Activated CD4-positive, alpha-beta memory T cell treated with anti-CD3 and anti-CD28 coated beads for 36 hours (primary cell): ENCODE measurements at regions not wholly inside any gene's neighbourhood (a gene's known extent, or its start where the extent isn't known, plus 50 kb on each side); places are given as distances from the start of the nearest gene placed in this dataset.

ENCODE experiments used
- CTCF ChIA-PET: fragments of 350-600 bp; sonication (Branson Sonifier 250); formaldehyde crosslinking; loops from one replicate; lab custom pipeline; 2021; ENCODE audit warnings: antibody characterized with exemption, inconsistent platforms; lab: Charles Lee
- POLR2A ChIA-PET: fragments of 350-600 bp; sonication (Branson Sonifier 250); formaldehyde crosslinking; loops from one replicate; lab custom pipeline; 2021; ENCODE audit warnings: antibody characterized with exemption; lab: Charles Lee
- DNase-seq: peaks from one replicate; pipeline ENCODE4 v3.0.0-alpha.2; 2020
- H3K27ac Mint-ChIP-seq: one replicate; pipeline ENCODE4 v1.8.0; 2021; ENCODE audit warnings: mixed read lengths
- H3K27me3 Mint-ChIP-seq: one replicate; pipeline ENCODE4 v1.8.0; 2021; ENCODE audit warnings: mixed read lengths
- H3K36me3 Mint-ChIP-seq: one replicate; pipeline ENCODE4 v1.8.0; 2021; ENCODE audit warnings: mixed read lengths
- H3K4me1 Mint-ChIP-seq: one replicate; pipeline ENCODE4 v1.8.0; 2021; ENCODE audit warnings: low read depth, mixed read lengths
- H3K4me3 Mint-ChIP-seq: one replicate; pipeline ENCODE4 v1.8.0; 2021; ENCODE audit warnings: mild to moderate bottlenecking, mixed read lengths
- H3K9me3 Mint-ChIP-seq: one replicate; pipeline ENCODE4 v1.8.0; 2021; ENCODE audit warnings: mixed read lengths
- intact Hi-C: fragments of 100-400 bp; cut with micrococcal nuclease; formaldehyde crosslinking; loops from one replicate; pipeline ENCODE4 v1.15.1; 2023

DNA sequence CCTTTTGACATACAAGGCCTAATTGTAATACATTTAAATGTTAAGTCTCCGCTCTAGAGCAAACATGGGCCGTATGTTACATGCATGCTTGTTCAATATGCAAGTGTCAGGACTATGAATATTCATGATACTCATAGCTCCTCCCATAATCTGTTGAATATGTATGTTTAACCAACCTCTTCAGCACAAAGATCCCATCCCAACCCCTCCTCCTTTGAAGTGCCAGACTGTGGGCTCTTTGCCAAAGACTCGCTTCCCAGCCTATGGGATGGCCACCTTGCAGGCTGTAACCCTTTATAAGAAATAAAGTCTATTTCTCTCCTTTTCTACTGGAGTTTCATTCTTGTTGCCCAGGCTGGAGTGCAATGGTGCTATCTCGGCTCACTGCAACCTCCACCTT, 156.2 kb downstream of the ABCC12 start:
- intact Hi-C loops, result no loop called here
- no peak for DNase-seq
- H3K9me3 Mint-ChIP-seq, result no peaks in the 10 kb centered on the region
- ChIA-PET POLR2A (no interaction called here), CTCF (no interaction called here)
- H3K27ac Mint-ChIP-seq, result no peak overlapping the region
- no peaks in the 10 kb centered on the region for H3K4me1 Mint-ChIP-seq
- no peaks in the 10 kb centered on the region for H3K36me3 Mint-ChIP-seq
- H3K4me3 Mint-ChIP-seq, result no peak overlapping the region
- H3K27me3 Mint-ChIP-seq, result peaks cover 3% of the 10 kb centered on the region

DNA sequence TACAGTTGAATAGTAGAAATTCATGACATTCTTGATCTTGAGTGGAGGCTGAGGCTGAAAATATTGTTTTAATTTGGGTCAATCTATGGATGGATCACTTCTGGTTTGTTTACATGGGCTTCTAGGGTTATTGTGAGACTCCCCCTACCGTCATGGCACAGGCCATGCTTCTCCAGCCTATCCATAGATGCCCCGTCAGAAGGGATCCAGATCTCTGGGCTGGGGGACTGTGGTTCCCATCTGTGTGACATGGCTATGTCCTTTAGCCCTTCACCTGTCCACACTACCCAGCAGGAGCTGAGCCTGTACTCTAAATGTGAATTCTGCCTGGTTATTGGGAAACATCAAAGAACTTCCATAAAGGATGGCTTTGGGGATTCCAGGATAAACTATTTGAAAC, 160.4 kb downstream of the ABCC12 start:
- H3K9me3 Mint-ChIP-seq, result peaks cover 7% of the 10 kb centered on the region
- no peaks in the 10 kb centered on the region for H3K4me1 Mint-ChIP-seq
- intact Hi-C loops, result no loop called here
- ChIA-PET CTCF (no interaction called here), POLR2A (no interaction called here)
- H3K27ac Mint-ChIP-seq, result no peak overlapping the region
- no peak for DNase-seq
- H3K27me3 Mint-ChIP-seq, result peaks cover 5% of the 10 kb centered on the region
- H3K4me3 Mint-ChIP-seq, result no peak overlapping the region
- H3K36me3 Mint-ChIP-seq, result no peaks in the 10 kb centered on the region

DNA sequence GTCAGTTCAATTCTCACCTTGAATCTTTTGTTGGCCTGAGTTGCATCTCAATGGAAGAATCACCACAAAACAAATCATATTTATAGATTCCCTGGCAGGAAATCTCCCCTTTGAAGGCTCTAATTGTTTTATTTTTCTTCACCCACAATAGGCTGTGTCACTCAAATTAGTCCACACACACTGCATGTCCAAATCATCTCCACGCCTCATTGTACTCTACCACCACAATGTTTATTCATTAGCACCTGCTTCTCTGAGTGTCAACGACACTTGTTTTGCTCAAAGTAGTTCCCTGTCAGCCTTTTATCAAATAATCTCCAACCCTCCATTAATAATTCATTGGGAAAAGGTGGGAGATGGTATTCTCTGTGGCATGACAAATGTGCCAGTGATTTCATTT, 164.3 kb downstream of the ABCC12 start:
- intact Hi-C loops, result no loop called here
- Mint-ChIP-seq H3K4me3 (no peak overlapping the region), H3K4me1 (no peaks in the 10 kb centered on the region), H3K36me3 (no peaks in the 10 kb centered on the region), H3K27me3 (peaks cover 5% of the 10 kb centered on the region), H3K9me3 (peaks cover 11% of the 10 kb centered on the region), H3K27ac (no peak overlapping the region)
- CTCF ChIA-PET, result no interaction called here
- POLR2A ChIA-PET, result no interaction called here
- DNase-seq, result no peak

- POLR2A ChIA-PET, result no interaction called here
- DNase-seq, result no peak
- Mint-ChIP-seq H3K4me3 (no peak overlapping the region), H3K4me1 (no peaks in the 10 kb centered on the region), H3K36me3 (no peaks in the 10 kb centered on the region), H3K27me3 (peaks cover 5% of the 10 kb centered on the region), H3K9me3 (peaks cover 11% of the 10 kb centered on the region), H3K27ac (no peak overlapping the region)
- intact Hi-C loops, result no loop called here
- CTCF ChIA-PET, result no interaction called here
Measured at GRCh38 chr16:47990676-47991075, 165.1 kb downstream of the ABCC12 start.

DNA sequence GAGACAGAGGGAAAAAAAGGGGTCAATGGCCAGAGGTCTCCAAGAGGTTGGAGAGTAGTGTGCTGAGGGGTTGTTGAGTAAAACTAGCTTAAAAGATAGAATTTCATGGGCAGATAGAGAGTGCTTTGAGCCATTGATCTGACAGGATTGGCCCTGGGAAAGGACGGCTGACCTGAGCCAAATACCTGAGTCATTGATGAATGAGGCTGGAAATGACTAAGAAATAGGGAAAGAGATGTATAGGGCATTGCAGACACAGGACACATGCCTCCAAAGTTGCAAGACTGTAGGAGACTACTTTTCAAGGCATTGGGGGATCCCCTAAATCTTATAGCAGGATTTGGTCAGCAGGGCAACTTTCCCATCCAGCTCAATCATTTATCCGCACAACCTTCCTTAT, 168.7 kb downstream of the ABCC12 start:
- Mint-ChIP-seq H3K9me3 (peaks cover 11% of the 10 kb centered on the region), H3K27ac (no peak overlapping the region)

DNA sequence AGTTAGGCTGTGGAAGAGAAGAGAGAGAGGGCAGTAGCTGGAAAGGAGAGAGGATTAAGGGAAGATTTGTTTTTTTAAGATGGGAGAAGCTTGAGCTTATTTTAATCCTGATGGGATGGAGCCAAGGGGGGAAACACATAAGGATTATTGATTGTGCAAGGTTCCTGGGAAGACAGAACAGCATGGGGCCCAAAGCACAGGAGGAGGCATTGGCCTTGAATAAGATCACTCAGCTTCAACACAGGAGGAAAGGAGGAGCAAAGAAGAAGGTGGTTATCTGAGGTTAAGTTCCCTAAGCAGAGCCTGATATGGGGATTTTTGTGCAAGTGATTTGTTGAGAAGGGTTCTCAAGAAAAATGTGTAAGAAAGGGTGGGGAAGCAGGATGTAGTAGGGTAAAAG, 169.8 kb downstream of the ABCC12 start:
- no peak for DNase-seq
- Mint-ChIP-seq H3K4me3 (no peak overlapping the region), H3K4me1 (no peaks in the 10 kb centered on the region), H3K36me3 (no peaks in the 10 kb centered on the region), H3K9me3 (peaks cover 11% of the 10 kb centered on the region), H3K27ac (no peak overlapping the region), H3K27me3 (peaks cover 4% of the 10 kb centered on the region)
- ChIA-PET CTCF (no interaction called here), POLR2A (no interaction called here)
- intact Hi-C loops, result no loop called here

More for the DNA sequence above, 168.7 kb downstream of the ABCC12 start:
- POLR2A ChIA-PET, result no interaction called here
- no peak for DNase-seq
- CTCF ChIA-PET, result no interaction called here
- no peak overlapping the region for H3K4me3 Mint-ChIP-seq
- H3K4me1 Mint-ChIP-seq, result no peaks in the 10 kb centered on the region
- no peaks in the 10 kb centered on the region for H3K36me3 Mint-ChIP-seq
- intact Hi-C loops, result no loop called here
- H3K27me3 Mint-ChIP-seq, result peaks cover 5% of the 10 kb centered on the region

GRCh38 chr16:47984669-47985068, 171.1 kb downstream of the ABCC12 start:
- H3K4me3 Mint-ChIP-seq, result no peak overlapping the region
- intact Hi-C loops, result no loop called here
- peaks cover under 1% of the 10 kb centered on the region for H3K9me3 Mint-ChIP-seq
- DNase-seq, result no peak
- no peaks in the 10 kb centered on the region for H3K4me1 Mint-ChIP-seq
- CTCF ChIA-PET, result no interaction called here
- POLR2A ChIA-PET, result no interaction called here
- H3K27ac Mint-ChIP-seq, result no peak overlapping the region
- H3K36me3 Mint-ChIP-seq, result no peaks in the 10 kb centered on the region
- H3K27me3 Mint-ChIP-seq, result peaks cover 4% of the 10 kb centered on the region

DNA sequence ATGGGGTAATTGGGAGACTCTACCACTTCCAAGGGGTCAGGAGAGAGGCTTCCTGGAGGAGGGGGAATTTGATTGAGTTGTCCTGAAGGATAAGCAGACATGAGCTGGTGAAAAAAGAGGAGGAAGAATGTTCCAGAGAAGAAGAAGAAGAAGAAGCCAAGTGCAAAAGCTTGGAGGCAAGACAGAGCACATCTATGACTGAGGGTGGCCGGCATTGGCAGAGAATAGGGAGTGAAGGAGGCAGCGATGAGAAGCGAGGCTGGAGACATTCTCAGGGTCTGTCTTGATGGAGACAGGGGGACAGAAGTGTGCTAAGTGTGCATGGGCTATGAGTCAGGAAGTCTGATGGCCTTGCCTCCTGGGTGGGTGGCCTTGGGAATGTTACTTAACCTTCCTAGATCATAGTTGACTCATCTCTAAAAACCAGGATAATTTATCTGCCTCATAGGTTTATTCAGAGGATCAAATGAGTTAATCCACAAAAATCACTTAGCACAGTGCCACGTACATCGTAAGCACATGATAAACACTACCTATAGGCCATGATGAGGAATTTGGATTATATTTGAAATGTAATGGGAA, 171.7 kb downstream of the ABCC12 start:
- intact Hi-C loops, result no loop called here
- Mint-ChIP-seq H3K27me3 (peaks cover 4% of the 10 kb centered on the region), H3K27ac (no peak overlapping the region), H3K4me1 (no peaks in the 10 kb centered on the region), H3K9me3 (no peaks in the 10 kb centered on the region), H3K4me3 (no peak overlapping the region), H3K36me3 (no peaks in the 10 kb centered on the region)
- ChIA-PET CTCF (no interaction called here), POLR2A (no interaction called here)
- DNase-seq, result no peak

DNA sequence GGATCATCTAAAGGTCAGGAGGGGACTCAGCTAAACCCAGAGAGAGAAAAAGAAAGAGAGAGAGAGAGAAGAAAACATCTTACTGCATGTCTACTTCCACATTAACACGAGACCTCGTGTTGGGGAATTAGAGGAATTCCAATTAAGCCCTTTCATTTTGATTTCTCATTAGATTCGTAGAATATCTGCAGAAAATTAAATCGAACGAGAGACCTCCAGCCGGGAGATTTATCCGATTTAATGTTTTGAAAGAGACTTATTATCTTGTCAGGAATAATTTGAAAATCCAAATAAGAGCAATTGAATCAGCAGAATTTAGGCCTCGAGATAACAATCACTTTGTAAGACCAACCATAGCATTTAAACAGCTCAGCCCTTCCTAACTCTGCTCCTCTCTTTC, 175.6 kb downstream of the ABCC12 start:
- CTCF ChIA-PET, result no interaction called here
- Mint-ChIP-seq H3K4me3 (no peak overlapping the region), H3K9me3 (no peaks in the 10 kb centered on the region), H3K4me1 (no peaks in the 10 kb centered on the region), H3K27ac (no peak overlapping the region), H3K36me3 (no peaks in the 10 kb centered on the region), H3K27me3 (peaks cover 2% of the 10 kb centered on the region)
- no peak for DNase-seq
- intact Hi-C loops, result no loop called here
- POLR2A ChIA-PET, result no interaction called here

- H3K36me3 Mint-ChIP-seq, result no peaks in the 10 kb centered on the region
- no peak overlapping the region for H3K27ac Mint-ChIP-seq
- no peaks in the 10 kb centered on the region for H3K4me1 Mint-ChIP-seq
- no peak overlapping the region for H3K4me3 Mint-ChIP-seq
- DNase-seq, result no peak
- POLR2A ChIA-PET, result no interaction called here
- CTCF ChIA-PET, result interaction anchor here (0.6 kb wide), 1 partner anchor 330 kb away, joined by 6 read pairs; no protein-coding TSS in a partner anchor
- H3K27me3 Mint-ChIP-seq, result peaks cover 2% of the 10 kb centered on the region
- no peaks in the 10 kb centered on the region for H3K9me3 Mint-ChIP-seq
- intact Hi-C loops, result no loop called here
Measured at GRCh38 chr16:47979616-47980182, 176.1 kb downstream of the ABCC12 start.

- no peaks in the 10 kb centered on the region for H3K4me1 Mint-ChIP-seq
- DNase-seq, result no peak
- intact Hi-C loops, result no loop called here
- H3K27ac Mint-ChIP-seq, result no peak overlapping the region
- no peaks in the 10 kb centered on the region for H3K36me3 Mint-ChIP-seq
- peaks cover 2% of the 10 kb centered on the region for H3K27me3 Mint-ChIP-seq
- no peak overlapping the region for H3K4me3 Mint-ChIP-seq
- ChIA-PET POLR2A (no interaction called here), CTCF (interaction anchor here (0.6 kb wide), 1 partner anchor 330 kb away, joined by 6 read pairs; no protein-coding TSS in a partner anchor)
- H3K9me3 Mint-ChIP-seq, result no peaks in the 10 kb centered on the region
Measured at GRCh38 chr16:47979164-47979520, 176.7 kb downstream of the ABCC12 start.

DNA sequence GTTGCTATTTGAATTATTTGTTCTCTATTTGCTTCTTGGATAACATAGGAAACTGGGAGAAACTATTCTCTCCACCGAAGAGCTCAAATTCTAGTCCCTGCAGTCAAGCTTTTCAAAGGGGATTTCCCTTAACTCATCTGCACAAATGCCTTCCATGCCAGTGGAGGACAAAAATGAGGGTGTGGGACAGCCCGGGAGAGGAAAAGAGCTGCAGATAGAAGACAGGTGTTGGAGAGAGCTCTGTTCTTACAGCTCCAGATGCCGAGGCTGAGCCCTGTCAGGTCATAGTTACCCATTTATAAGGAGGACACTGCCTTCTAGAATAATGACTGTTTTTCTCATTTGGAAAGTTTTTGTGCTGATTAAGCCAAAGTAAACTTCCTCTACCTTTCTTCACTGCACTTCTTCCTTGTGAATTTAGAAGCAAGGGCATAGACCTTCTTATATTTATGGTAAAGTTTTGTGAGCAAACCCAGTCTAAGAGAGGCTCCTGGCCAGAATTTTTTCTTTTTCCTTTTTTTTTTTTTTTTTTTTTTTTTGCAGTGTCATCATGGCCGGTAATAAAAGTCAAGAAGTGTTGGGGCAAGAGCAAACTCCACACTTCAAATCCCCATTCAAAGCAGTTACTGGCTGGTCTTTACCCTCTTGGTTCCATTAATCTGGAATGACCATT, 177.2 kb downstream of the ABCC12 start:
- H3K9me3 Mint-ChIP-seq, result no peaks in the 10 kb centered on the region
- H3K27ac Mint-ChIP-seq, result no peak overlapping the region
- H3K27me3 Mint-ChIP-seq, result no peaks in the 10 kb centered on the region
- ChIA-PET CTCF (no interaction called here), POLR2A (no interaction called here)
- H3K4me3 Mint-ChIP-seq, result no peak overlapping the region
- H3K36me3 Mint-ChIP-seq, result no peaks in the 10 kb centered on the region
- no peaks in the 10 kb centered on the region for H3K4me1 Mint-ChIP-seq
- DNase-seq, result no peak
- intact Hi-C loops, result no loop called here

DNA sequence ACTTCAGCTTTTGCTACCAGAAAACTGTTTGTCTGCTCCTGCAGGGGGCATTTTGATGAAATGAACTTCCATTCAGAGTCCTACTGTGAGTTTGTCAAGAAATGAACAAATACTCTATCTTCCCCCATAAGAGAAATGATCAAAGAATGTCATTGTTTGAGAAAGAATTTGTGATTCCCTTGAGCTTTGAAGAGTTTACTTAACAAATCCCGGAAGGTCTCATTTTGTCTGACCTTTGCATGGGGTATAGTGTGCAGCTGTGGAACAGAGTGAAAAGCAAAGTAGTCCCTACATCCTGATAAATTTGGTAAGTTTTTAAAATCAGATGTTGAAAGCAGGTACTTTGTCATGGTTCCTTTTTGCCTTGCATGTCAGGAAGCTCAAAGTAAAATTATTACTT, 178.0 kb downstream of the ABCC12 start:
- H3K27ac Mint-ChIP-seq, result no peak overlapping the region
- ChIA-PET CTCF (interaction anchor here (1.5 kb wide), 1 partner anchor 79 kb away, joined by 3 read pairs; no protein-coding TSS in a partner anchor), POLR2A (no interaction called here)
- DNase-seq, result no peak
- H3K9me3 Mint-ChIP-seq, result no peaks in the 10 kb centered on the region
- no peak overlapping the region for H3K4me3 Mint-ChIP-seq
- intact Hi-C loops, result no loop called here
- H3K4me1 Mint-ChIP-seq, result no peaks in the 10 kb centered on the region
- no peaks in the 10 kb centered on the region for H3K36me3 Mint-ChIP-seq
- no peaks in the 10 kb centered on the region for H3K27me3 Mint-ChIP-seq
